Esophagus squamous epithelium (tissue), 4 donors: ENCODE measurements at regions not wholly inside any gene's neighbourhood (a gene's known extent, or its start where the extent isn't known, plus 50 kb on each side); places are given as distances from the start of the nearest gene placed in this dataset.

Experiments used
- POLR2A ChIP-seq, 4 donors: fragments of 450-650 bp; IDR thresholded peaks; one replicate each; pipeline ENCODE4 v1.6.1; 2017; ENCODE audit warnings: antibody characterized with exemption in 4 of 4, mild to moderate bottlenecking in 4 of 4, moderate library complexity in 3 of 4
- TF ChIP-seq, protein P1 (sequence below), 6 experiments: fragments of 450-650 bp in 4 of 6; fragments of 200-600 bp in 2 of 6; sonication (generic) in 2 of 6; IDR thresholded peaks; one replicate each; pipeline ENCODE4 v1.5.1; 2016 to 2019; ENCODE audit warnings: antibody characterized with exemption in 6 of 6, mild to moderate bottlenecking in 4 of 6, moderate library complexity in 4 of 6

- TF ChIP-seq, protein P1, sequence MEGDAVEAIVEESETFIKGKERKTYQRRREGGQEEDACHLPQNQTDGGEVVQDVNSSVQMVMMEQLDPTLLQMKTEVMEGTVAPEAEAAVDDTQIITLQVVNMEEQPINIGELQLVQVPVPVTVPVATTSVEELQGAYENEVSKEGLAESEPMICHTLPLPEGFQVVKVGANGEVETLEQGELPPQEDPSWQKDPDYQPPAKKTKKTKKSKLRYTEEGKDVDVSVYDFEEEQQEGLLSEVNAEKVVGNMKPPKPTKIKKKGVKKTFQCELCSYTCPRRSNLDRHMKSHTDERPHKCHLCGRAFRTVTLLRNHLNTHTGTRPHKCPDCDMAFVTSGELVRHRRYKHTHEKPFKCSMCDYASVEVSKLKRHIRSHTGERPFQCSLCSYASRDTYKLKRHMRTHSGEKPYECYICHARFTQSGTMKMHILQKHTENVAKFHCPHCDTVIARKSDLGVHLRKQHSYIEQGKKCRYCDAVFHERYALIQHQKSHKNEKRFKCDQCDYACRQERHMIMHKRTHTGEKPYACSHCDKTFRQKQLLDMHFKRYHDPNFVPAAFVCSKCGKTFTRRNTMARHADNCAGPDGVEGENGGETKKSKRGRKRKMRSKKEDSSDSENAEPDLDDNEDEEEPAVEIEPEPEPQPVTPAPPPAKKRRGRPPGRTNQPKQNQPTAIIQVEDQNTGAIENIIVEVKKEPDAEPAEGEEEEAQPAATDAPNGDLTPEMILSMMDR (IDR thresholded peaks at IDR 0.05), result no peak
- TF ChIP-seq POLR2A (IDR thresholded peaks at IDR 0.05), result no peak
Observed at GRCh38 chr14:65156568-65157366, 54.5 kb upstream of the MAX start.
